H1 (cell line): ENCODE measurements at regions not wholly inside any gene's neighbourhood (a gene's known extent, or its start where the extent isn't known, plus 50 kb on each side); places are given as distances from the start of the nearest gene placed in this dataset.

Source experiments
- BCL11A ChIP-seq, 2 experiments: IDR thresholded peaks; one replicate each; pipeline ENCODE4 v1.6.1; 2011; ENCODE audit warnings: low read depth in 2 of 2, low read length in 2 of 2, mild to moderate bottlenecking in 2 of 2
- EZH2 ChIP-seq: fragments of 200-600 bp; sonication (generic); IDR thresholded peaks from 2 replicates; pipeline ENCODE4 v1.7.1; 2012; ENCODE audit warnings: low read depth, mild to moderate bottlenecking, moderate library complexity, low read length, inconsistent platforms; ENCODE audit not compliant: severe bottlenecking
- FOSL1 ChIP-seq: IDR thresholded peaks from 2 replicates; pipeline ENCODE4 v1.6.1; 2011; ENCODE audit warnings: mild to moderate bottlenecking, low read depth, low read length, moderate library complexity; ENCODE audit not compliant: insufficient read depth
- HDAC6 ChIP-seq: IDR thresholded peaks from one replicate; pipeline ENCODE4 v1.7.1; 2012; ENCODE audit warnings: low read depth, mild to moderate bottlenecking, inconsistent platforms, low read length, moderate library complexity
- JUN ChIP-seq: IDR thresholded peaks from 2 replicates; pipeline ENCODE4 v1.6.1; 2011; ENCODE audit warnings: low read depth, mild to moderate bottlenecking, improper control_type of control experiment, low read length
- KDM1A ChIP-seq: fragments of 200-600, 300-600 bp; sonication (generic); IDR thresholded peaks from 2 replicates; pipeline ENCODE4 v1.7.1; 2016; ENCODE audit warnings: mild to moderate bottlenecking, low read length, borderline replicate concordance
- RFX5 ChIP-seq: IDR thresholded peaks from 2 replicates; pipeline ENCODE4 v1.6.1; 2011; ENCODE audit warnings: low read depth, low read length, improper control_type of control experiment, borderline replicate concordance
- SIN3A ChIP-seq, 2 experiments: IDR thresholded peaks in 1 of 2; conservative IDR thresholded peaks in 1 of 2; 2 replicates each; pipeline ENCODE4 v1.6.1; 2011 to 2012; ENCODE audit warnings: low read length in 2 of 2, improper control_type of control experiment in 1 of 2, low read depth in 1 of 2, mild to moderate bottlenecking in 1 of 2
- SIRT6 ChIP-seq: IDR thresholded peaks from one replicate; pipeline ENCODE4 v1.7.1; 2012; ENCODE audit warnings: low read length, inconsistent platforms
- SIX5 ChIP-seq: IDR thresholded peaks from 2 replicates; pipeline ENCODE4 v1.6.1; 2011; ENCODE audit warnings: mild to moderate bottlenecking, low read depth, low read length
- TAF7 ChIP-seq: optimal IDR thresholded peaks from 2 replicates; pipeline ENCODE3; 2011; ENCODE audit warnings: low read depth, mild to moderate bottlenecking, inconsistent platforms, low read length, moderate library complexity, borderline replicate concordance
- TEAD4 ChIP-seq: IDR thresholded peaks from 2 replicates; pipeline ENCODE4 v1.6.1; 2012; ENCODE audit warnings: low read depth, low read length, inconsistent platforms, mixed read lengths
- TF ChIP-seq, protein P1 (sequence below), 3 experiments: IDR thresholded peaks; 1 replicate in 2 of 3; 2 replicates in 1 of 3; pipeline versions ENCODE4 v1.5.1 to v1.6.1; 2011; ENCODE audit warnings: low read length in 3 of 3, mild to moderate bottlenecking in 3 of 3, inconsistent platforms in 2 of 3, low read depth in 1 of 3, moderate library complexity in 1 of 3; ENCODE audit not compliant: insufficient read depth in 1 of 3; ENCODE audit errors: control extremely low read depth in 1 of 3
- TF ChIP-seq, protein P2 (sequence below): IDR thresholded peaks from 2 replicates; pipeline ENCODE4 v1.6.1; 2011; ENCODE audit warnings: low read length, improper control_type of control experiment
- TF ChIP-seq, protein P3 (sequence below): IDR thresholded peaks from 2 replicates; pipeline ENCODE4 v1.6.1; 2012; ENCODE audit warnings: inconsistent platforms

DNA sequence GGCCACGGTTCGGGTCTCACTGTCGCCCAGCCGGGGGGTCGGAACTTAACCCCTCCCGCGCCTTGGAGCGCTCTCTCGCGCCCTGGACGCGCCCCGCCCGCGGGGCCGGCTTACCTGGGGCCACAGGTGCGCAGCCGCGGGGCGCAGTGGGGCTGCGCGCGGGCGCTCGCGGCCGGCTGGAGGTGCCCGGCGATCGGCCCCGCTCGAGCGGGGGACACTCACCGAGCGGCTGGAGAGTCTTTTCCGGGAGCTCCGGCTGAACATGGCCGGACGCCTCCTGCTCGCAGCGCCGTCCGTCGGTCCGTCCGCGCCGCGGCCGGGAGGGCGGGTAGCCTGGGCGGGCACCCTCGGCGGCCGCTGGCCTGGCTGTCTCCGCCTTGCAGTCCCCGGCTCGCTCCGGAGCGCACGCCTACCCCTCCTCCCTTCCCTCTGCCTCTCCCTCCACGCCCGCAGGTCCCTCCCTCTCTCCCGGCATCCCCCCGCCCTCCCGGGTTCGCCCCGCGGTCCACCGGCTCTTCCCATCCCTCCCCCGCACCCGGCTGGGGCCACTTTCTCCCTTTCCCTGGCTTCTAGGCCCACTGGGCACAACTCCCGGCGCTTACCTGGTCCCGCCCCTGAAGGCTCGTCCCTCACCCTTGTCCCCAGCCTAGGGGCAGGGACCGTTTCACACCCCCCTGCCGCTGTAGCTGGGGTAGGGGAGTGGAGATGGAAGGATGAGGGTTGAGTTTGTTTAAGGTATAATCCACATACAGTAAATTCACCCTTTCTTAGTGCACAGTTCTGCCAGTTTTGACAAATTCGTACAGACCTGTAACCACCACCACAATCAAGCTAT is 220.1 kb upstream of the PRICKLE2 start (continued):
- TF ChIP-seq JUN: no peak
- TF ChIP-seq, protein P1, sequence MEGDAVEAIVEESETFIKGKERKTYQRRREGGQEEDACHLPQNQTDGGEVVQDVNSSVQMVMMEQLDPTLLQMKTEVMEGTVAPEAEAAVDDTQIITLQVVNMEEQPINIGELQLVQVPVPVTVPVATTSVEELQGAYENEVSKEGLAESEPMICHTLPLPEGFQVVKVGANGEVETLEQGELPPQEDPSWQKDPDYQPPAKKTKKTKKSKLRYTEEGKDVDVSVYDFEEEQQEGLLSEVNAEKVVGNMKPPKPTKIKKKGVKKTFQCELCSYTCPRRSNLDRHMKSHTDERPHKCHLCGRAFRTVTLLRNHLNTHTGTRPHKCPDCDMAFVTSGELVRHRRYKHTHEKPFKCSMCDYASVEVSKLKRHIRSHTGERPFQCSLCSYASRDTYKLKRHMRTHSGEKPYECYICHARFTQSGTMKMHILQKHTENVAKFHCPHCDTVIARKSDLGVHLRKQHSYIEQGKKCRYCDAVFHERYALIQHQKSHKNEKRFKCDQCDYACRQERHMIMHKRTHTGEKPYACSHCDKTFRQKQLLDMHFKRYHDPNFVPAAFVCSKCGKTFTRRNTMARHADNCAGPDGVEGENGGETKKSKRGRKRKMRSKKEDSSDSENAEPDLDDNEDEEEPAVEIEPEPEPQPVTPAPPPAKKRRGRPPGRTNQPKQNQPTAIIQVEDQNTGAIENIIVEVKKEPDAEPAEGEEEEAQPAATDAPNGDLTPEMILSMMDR (IDR thresholded peaks at IDR 0.05; ENCODE audit: control extremely low read depth in 1 of 3, insufficient read depth in 1 of 3, low read depth in 1 of 3, low read length in 3 of 3): no peak
- TF ChIP-seq SIRT6: no peak
- TF ChIP-seq SIN3A (conservative IDR thresholded peaks at IDR 0.05 in 1 of 2, IDR thresholded peaks at IDR 0.05 in 1 of 2; ENCODE audit: low read depth in 1 of 2, low read length in 2 of 2): no peak
- TF ChIP-seq RFX5: no peak
- TF ChIP-seq, protein P2, sequence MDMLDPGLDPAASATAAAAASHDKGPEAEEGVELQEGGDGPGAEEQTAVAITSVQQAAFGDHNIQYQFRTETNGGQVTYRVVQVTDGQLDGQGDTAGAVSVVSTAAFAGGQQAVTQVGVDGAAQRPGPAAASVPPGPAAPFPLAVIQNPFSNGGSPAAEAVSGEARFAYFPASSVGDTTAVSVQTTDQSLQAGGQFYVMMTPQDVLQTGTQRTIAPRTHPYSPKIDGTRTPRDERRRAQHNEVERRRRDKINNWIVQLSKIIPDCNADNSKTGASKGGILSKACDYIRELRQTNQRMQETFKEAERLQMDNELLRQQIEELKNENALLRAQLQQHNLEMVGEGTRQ: no peak
- TF ChIP-seq, protein P3, sequence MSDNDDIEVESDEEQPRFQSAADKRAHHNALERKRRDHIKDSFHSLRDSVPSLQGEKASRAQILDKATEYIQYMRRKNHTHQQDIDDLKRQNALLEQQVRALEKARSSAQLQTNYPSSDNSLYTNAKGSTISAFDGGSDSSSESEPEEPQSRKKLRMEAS: no peak
- TF ChIP-seq SIX5: no peak
- TF ChIP-seq TEAD4: no peak
- no peak for TF ChIP-seq BCL11A (IDR thresholded peaks at IDR 0.05; ENCODE audit: low read depth in 2 of 2, low read length in 2 of 2)
- TF ChIP-seq FOSL1: no peak
- TF ChIP-seq TAF7: no peak
- TF ChIP-seq KDM1A: no peak
- no peak for TF ChIP-seq HDAC6
- TF ChIP-seq EZH2: no peak
